ENCODE measurements at regions not wholly inside any gene's neighbourhood (a gene's known extent, or its start where the extent isn't known, plus 50 kb on each side); places are given as distances from the start of the nearest gene placed in this dataset.

DNA sequence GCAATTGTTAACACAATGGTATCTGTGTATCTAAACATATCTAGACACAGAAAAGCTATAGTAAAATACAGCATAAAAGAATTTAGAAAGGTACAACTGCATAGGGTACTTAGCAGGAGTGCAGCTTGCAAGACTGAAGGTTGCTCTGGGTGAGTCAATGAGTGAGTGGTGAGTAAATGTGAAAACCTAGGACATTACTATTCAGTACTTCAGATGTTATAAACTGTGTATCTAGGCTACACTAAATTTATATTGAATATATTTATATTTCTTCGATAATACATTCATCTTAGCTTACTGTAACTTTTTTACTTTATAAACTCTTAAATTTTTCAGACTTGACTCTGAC is 409.0 kb upstream of the DCN start:
- Histone ChIP-seq H3K27me3 (ENCODE audit: low read depth, low read length) (no peaks in the 10 kb centered on the region), H3K9ac (ENCODE audit: low read length) (no peak overlapping the region), H2AFZ (ENCODE audit: low read depth, low read length) (no peak overlapping the region), H3K27ac (ENCODE audit: low read length) (no peak overlapping the region), H3K79me2 (ENCODE audit: low read length) (no peaks in the 10 kb centered on the region), H3K9me3 (ENCODE audit: insufficient read depth, low read length) (no peaks in the 10 kb centered on the region), H3K4me3 (ENCODE audit: low read length) (no peak overlapping the region), H3K4me1 (ENCODE audit: low read length) (peaks cover 16% of the 10 kb centered on the region), H3K4me2 (ENCODE audit: low read length) (no peak overlapping the region), H3K36me3 (replicated peaks; ENCODE audit: low read depth, low read length) (no peaks in the 10 kb centered on the region), H4K20me1 (ENCODE audit: insufficient read depth, low read length) (no peaks in the 10 kb centered on the region)
- TF ChIP-seq CTCF (IDR thresholded peaks at IDR 0.05; ENCODE audit: low read depth, low read length) (no peak), EZH2phosphoT487 (IDR thresholded peaks at IDR 0.05; ENCODE audit: low read depth) (no peak)

- H3K27ac ChIP-seq (ENCODE audit: low read length) = no peak overlapping the region
- TF ChIP-seq CTCF (IDR thresholded peaks at IDR 0.05; ENCODE audit: low read depth, low read length) (no peak), EZH2phosphoT487 (IDR thresholded peaks at IDR 0.05; ENCODE audit: low read depth) (no peak)
- H3K4me1 ChIP-seq (ENCODE audit: low read length) = peaks cover 16% of the 10 kb centered on the region
- no peak overlapping the region for H2AFZ ChIP-seq (ENCODE audit: low read depth, low read length)
- H4K20me1 ChIP-seq (ENCODE audit: insufficient read depth, low read length) = no peaks in the 10 kb centered on the region
- no peak overlapping the region for H3K4me3 ChIP-seq (ENCODE audit: low read length)
- H3K79me2 ChIP-seq (ENCODE audit: low read length) = no peaks in the 10 kb centered on the region
- H3K36me3 ChIP-seq (replicated peaks; ENCODE audit: low read depth, low read length) = no peaks in the 10 kb centered on the region
- H3K27me3 ChIP-seq (ENCODE audit: low read depth, low read length) = no peaks in the 10 kb centered on the region
- no peak overlapping the region for H3K9ac ChIP-seq (ENCODE audit: low read length)
- no peak overlapping the region for H3K4me2 ChIP-seq (ENCODE audit: low read length)
- no peaks in the 10 kb centered on the region for H3K9me3 ChIP-seq (ENCODE audit: insufficient read depth, low read length)
Observed at GRCh38 chr12:91590966-91591638, 408.5 kb upstream of the DCN start.

GRCh38 chr12:91588874-91589454 is 406.3 kb upstream of the DCN start:
- Histone ChIP-seq H3K79me2 (ENCODE audit: low read length) (no peaks in the 10 kb centered on the region), H3K27ac (ENCODE audit: low read length) (no peak overlapping the region), H3K4me2 (ENCODE audit: low read length) (peak overlapping the region; percentile 18; the same call in 1 of the 2 replicates), H3K9ac (ENCODE audit: low read length) (no peak overlapping the region), H4K20me1 (ENCODE audit: insufficient read depth, low read length) (no peaks in the 10 kb centered on the region), H3K9me3 (ENCODE audit: insufficient read depth, low read length) (no peaks in the 10 kb centered on the region), H3K36me3 (replicated peaks; ENCODE audit: low read depth, low read length) (no peaks in the 10 kb centered on the region), H3K4me1 (ENCODE audit: low read length) (peaks cover 16% of the 10 kb centered on the region), H3K4me3 (ENCODE audit: low read length) (no peak overlapping the region), H2AFZ (ENCODE audit: low read depth, low read length) (no peak overlapping the region), H3K27me3 (ENCODE audit: low read depth, low read length) (no peaks in the 10 kb centered on the region)
- TF ChIP-seq CTCF (IDR thresholded peaks at IDR 0.05; ENCODE audit: low read depth, low read length) = no peak
- no peak for TF ChIP-seq EZH2phosphoT487 (IDR thresholded peaks at IDR 0.05; ENCODE audit: low read depth)

DNA sequence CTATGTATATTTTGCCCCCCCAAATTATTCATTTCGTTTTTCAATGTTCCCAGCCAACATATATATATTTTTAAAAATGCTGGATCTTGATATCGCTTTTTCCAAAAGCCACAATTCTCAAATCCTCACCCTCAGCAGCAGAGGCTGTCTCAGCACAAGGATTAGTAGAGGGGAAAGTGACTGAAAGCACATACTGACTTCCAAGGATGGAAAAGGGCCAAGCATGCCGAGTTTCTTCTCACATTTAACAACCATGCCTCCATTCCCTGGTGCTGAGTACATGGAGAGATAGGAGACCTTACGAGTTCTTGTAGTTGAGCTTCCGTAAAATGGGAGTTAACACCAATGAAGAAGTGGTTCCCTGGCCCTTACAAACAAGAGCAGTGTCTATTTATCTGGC is 403.4 kb upstream of the DCN start:
- Histone ChIP-seq H3K4me1 (ENCODE audit: low read length) (peaks cover 10% of the 10 kb centered on the region), H3K9me3 (ENCODE audit: insufficient read depth, low read length) (no peaks in the 10 kb centered on the region), H3K79me2 (ENCODE audit: low read length) (no peaks in the 10 kb centered on the region), H3K36me3 (replicated peaks; ENCODE audit: low read depth, low read length) (no peaks in the 10 kb centered on the region), H4K20me1 (ENCODE audit: insufficient read depth, low read length) (no peaks in the 10 kb centered on the region), H3K27me3 (ENCODE audit: low read depth, low read length) (no peaks in the 10 kb centered on the region), H3K4me2 (ENCODE audit: low read length) (no peak overlapping the region), H3K27ac (ENCODE audit: low read length) (no peak overlapping the region), H3K9ac (ENCODE audit: low read length) (no peak overlapping the region), H2AFZ (ENCODE audit: low read depth, low read length) (no peak overlapping the region), H3K4me3 (ENCODE audit: low read length) (no peak overlapping the region)
- TF ChIP-seq CTCF (IDR thresholded peaks at IDR 0.05; ENCODE audit: low read depth, low read length) (no peak), EZH2phosphoT487 (IDR thresholded peaks at IDR 0.05; ENCODE audit: low read depth) (no peak)

Data from OCI-LY3 (cell line).